K562 (cell line): ENCODE measurements at regions not wholly inside any gene's neighbourhood (a gene's known extent, or its start where the extent isn't known, plus 50 kb on each side); places are given as distances from the start of the nearest gene placed in this dataset.

Experiments
- ATAC-seq: fragments of 200-7000 bp; cut with Tn5 transposase; 3 replicates; pipeline ENCODE4 v1.9.1; 2020; ENCODE audit warnings: moderate library complexity
- BruUV-seq: library from RNA; stranded (reverse); fragments of 400-500 nt; replicated peaks from 2 replicates; lab custom pipeline; 2021; lab: Mats Ljungman, UMichigan
- CTCF ChIA-PET: fragments of 300-600 bp; formaldehyde crosslinking; extraction: SDS; loops from one replicate; lab custom pipeline; 2021; ENCODE audit warnings: low intra/inter-chr PET ratio; lab: Yijun Ruan, JAX
- POLR2A ChIA-PET: fragments of 300-600, 350-650 bp; sonication (Branson Sonifier 250); formaldehyde crosslinking; extraction: SDS; loops from one replicate; lab custom pipeline; 2021; ENCODE audit warnings: antibody characterized with exemption, inconsistent platforms; lab: Yijun Ruan, JAX
- DNase-seq, 4 experiments: peaks; one replicate each; pipeline versions ENCODE4 v3.0.0 to v3.0.0-alpha.2; 2011 to 2018; ENCODE audit warnings: low spot score in 3 of 4, mixed read lengths in 3 of 4; ENCODE audit errors: extremely low read depth in 1 of 4
- FAIRE-seq: peaks from 2 replicates; lab custom pipeline; 2011; peaks lifted over from hg19 to GRCh38; lab: Jason Lieb, UNC
- H2AFZ ChIP-seq: 2 replicates; pipeline ENCODE4 v1.6.0; 2011; ENCODE audit warnings: low read depth, low read length, control low read depth, inconsistent platforms
- H3K27ac ChIP-seq: fragments of 200-600 bp; 3 replicates; pipeline ENCODE4 v1.8.0; 2011; ENCODE audit warnings: low read depth, mild to moderate bottlenecking, control low read depth, inconsistent platforms, low read length, moderate library complexity, mixed read lengths; ENCODE audit errors: extremely low read depth
- H3K27me3 ChIP-seq, 2 experiments: fragments of 300-600 bp in 1 of 2; 2 replicates in 1 of 2; 3 replicates in 1 of 2; pipeline versions ENCODE4 v1.6.0 to v1.8.0; 2011; ENCODE audit warnings: inconsistent platforms in 2 of 2, low read length in 2 of 2, mild to moderate bottlenecking in 1 of 2, mixed read lengths in 1 of 2, moderate library complexity in 1 of 2; ENCODE audit not compliant: control insufficient read depth in 2 of 2, insufficient read depth in 2 of 2
- H3K36me3 ChIP-seq: fragments of 300-600 bp; 3 replicates; pipeline ENCODE4 v1.8.0; 2011; ENCODE audit warnings: mild to moderate bottlenecking, low read length, inconsistent platforms; ENCODE audit not compliant: control insufficient read depth, insufficient read depth
- H3K4me1 ChIP-seq, 2 experiments: fragments of 200-600 bp in 1 of 2; replicated peaks in 1 of 2; 2 replicates in 1 of 2; 3 replicates in 1 of 2; pipeline versions ENCODE4 v1.5.1 to v1.8.0; 2011; ENCODE audit warnings: inconsistent platforms in 2 of 2, low read length in 2 of 2, mild to moderate bottlenecking in 1 of 2, mixed read lengths in 1 of 2, moderate library complexity in 1 of 2; ENCODE audit not compliant: control insufficient read depth in 2 of 2, insufficient read depth in 2 of 2
- H3K4me2 ChIP-seq: 2 replicates; pipeline ENCODE4 v1.6.1; 2011; ENCODE audit warnings: low read length, control low read depth, inconsistent platforms, mixed read lengths; ENCODE audit not compliant: insufficient read depth
- H3K4me3 ChIP-seq: fragments of 200-600 bp; sonication (generic), shearing (Covaris generic); 2 replicates; pipeline ENCODE4 v1.5.1; 2016; ENCODE audit warnings: control low read depth, inconsistent platforms
- H3K79me2 ChIP-seq: fragments of 200-600 bp; 3 replicates; pipeline ENCODE4 v1.8.0; 2011; ENCODE audit warnings: low read length, inconsistent platforms; ENCODE audit not compliant: control insufficient read depth, insufficient read depth
- H3K9ac ChIP-seq, 2 experiments: 2 replicates each; pipeline versions ENCODE4 v1.6.0 to v1.6.1; 2011; ENCODE audit warnings: low read depth in 2 of 2, low read length in 2 of 2, control low read depth in 1 of 2, inconsistent platforms in 1 of 2, mild to moderate bottlenecking in 1 of 2, mixed read lengths in 1 of 2; ENCODE audit not compliant: insufficient read depth in 1 of 2
- H3K9me1 ChIP-seq: one replicate; pipeline ENCODE4 v1.6.0; 2011; ENCODE audit warnings: inconsistent platforms, mild to moderate bottlenecking, low read length, moderate library complexity; ENCODE audit not compliant: control insufficient read depth, insufficient read depth
- H3K9me3 ChIP-seq: replicated peaks from 2 replicates; pipeline ENCODE4 v1.5.1; 2011; ENCODE audit warnings: low read depth, low read length, inconsistent platforms; ENCODE audit not compliant: control insufficient read depth, insufficient read depth
- H4K20me1 ChIP-seq: replicated peaks from 2 replicates; pipeline ENCODE4 v1.6.1; 2011; ENCODE audit warnings: low read length, inconsistent platforms, mixed read lengths; ENCODE audit not compliant: control insufficient read depth, insufficient read depth
- ARID1B ChIP-seq: fragments of 450-650 bp; IDR thresholded peaks from 2 replicates; pipeline ENCODE4 v1.6.1; 2016; ENCODE audit warnings: antibody characterized with exemption, mild to moderate bottlenecking, inconsistent platforms
- ARNT ChIP-seq, 2 experiments: fragments of 450-650 bp; IDR thresholded peaks; 2 replicates each; pipeline ENCODE4 v1.6.1; 2016; ENCODE audit warnings: mild to moderate bottlenecking in 1 of 2
- BMI1 ChIP-seq: fragments of 150-350 bp; IDR thresholded peaks from 2 replicates; pipeline ENCODE4 v1.6.1; 2014; ENCODE audit warnings: low read length
- CBX2 ChIP-seq: fragments of 200-600 bp; sonication (generic); IDR thresholded peaks from one replicate; pipeline ENCODE4 v1.6.1; 2012; ENCODE audit warnings: mild to moderate bottlenecking, low read length, inconsistent platforms; ENCODE audit not compliant: insufficient read depth, poor library complexity, severe bottlenecking
- CBX8 ChIP-seq: fragments of 200-600 bp; sonication (generic); IDR thresholded peaks from 2 replicates; pipeline ENCODE4 v1.6.1; 2012; ENCODE audit warnings: borderline replicate concordance, mixed run types, low read depth, mild to moderate bottlenecking, moderate library complexity, mixed read lengths, low read length, control low read depth, inconsistent platforms; ENCODE audit not compliant: poor library complexity, severe bottlenecking; ENCODE audit errors: extremely low read depth
- E2F4 ChIP-seq: sonication (generic); formaldehyde crosslinking; IDR thresholded peaks from 2 replicates; pipeline ENCODE4 v1.8.0; 2022; ENCODE audit warnings: mild to moderate bottlenecking, low read depth, missing genetic modification reagents
- FOS ChIP-seq: IDR thresholded peaks from 3 replicates; pipeline ENCODE4 v1.6.1; 2011; ENCODE audit not compliant: insufficient read length; ENCODE audit errors: extremely low read depth
- HNRNPUL1 ChIP-seq: fragments of 200-400 bp; formaldehyde crosslinking; IDR thresholded peaks from 2 replicates; pipeline ENCODE4 v1.6.1; 2017; ENCODE audit warnings: low read length
- MAX ChIP-seq: sonication (generic); formaldehyde crosslinking; IDR thresholded peaks from 2 replicates; pipeline ENCODE4 v1.9.0; 2022; ENCODE audit warnings: mild to moderate bottlenecking, missing genetic modification reagents
- MCM2 ChIP-seq: fragments of 450-650 bp; IDR thresholded peaks from 2 replicates; pipeline ENCODE4 v1.6.1; 2017; ENCODE audit warnings: low read depth, mild to moderate bottlenecking
- RBFOX2 ChIP-seq: fragments of 200-400 bp; formaldehyde crosslinking; IDR thresholded peaks from 2 replicates; pipeline ENCODE4 v1.6.1; 2017; ENCODE audit warnings: low read depth, mild to moderate bottlenecking, low read length, moderate library complexity
- SIN3A ChIP-seq, 2 experiments: fragments of 150-350 bp in 1 of 2; IDR thresholded peaks; 2 replicates each; pipeline ENCODE4 v1.6.1; 2011 to 2016; ENCODE audit warnings: borderline replicate concordance in 2 of 2, low read depth in 2 of 2, low read length in 2 of 2, mild to moderate bottlenecking in 2 of 2, moderate library complexity in 2 of 2; ENCODE audit not compliant: control insufficient read depth in 1 of 2
- SMARCA5 ChIP-seq: fragments of 450-650 bp; IDR thresholded peaks from 2 replicates; pipeline ENCODE4 v1.6.1; 2016
- TAF9B ChIP-seq: fragments of 450-650 bp; IDR thresholded peaks from 2 replicates; pipeline ENCODE4 v1.6.1; 2018; ENCODE audit warnings: mild to moderate bottlenecking; ENCODE audit not compliant: partially characterized antibody
- TSHZ1 ChIP-seq: fragments of 250-450 bp; sonication (Bioruptor Pico); IDR thresholded peaks from 2 replicates; pipeline ENCODE4 v1.4.0; 2020; ENCODE audit warnings: mild to moderate bottlenecking, moderate library complexity
- ZFP1 ChIP-seq: fragments of 450-650 bp; formaldehyde crosslinking; IDR thresholded peaks from 2 replicates; pipeline ENCODE4 v1.4.0; 2020; ENCODE audit warnings: mild to moderate bottlenecking, mixed read lengths
- ZNF134 ChIP-seq: fragments of 250-450 bp; sonication (Bioruptor Pico); conservative IDR thresholded peaks from 2 replicates; pipeline ENCODE4 v1.4.0; 2020
- ZNF668 ChIP-seq: fragments of 250-450 bp; sonication (Bioruptor Pico); IDR thresholded peaks from 2 replicates; pipeline ENCODE4 v1.8.0; 2022; ENCODE audit warnings: mild to moderate bottlenecking, inconsistent platforms
- ZNF699 ChIP-seq: fragments of 250-450 bp; sonication (Bioruptor Pico); IDR thresholded peaks from 2 replicates; pipeline ENCODE4 v1.8.0; 2021; ENCODE audit warnings: mild to moderate bottlenecking, moderate library complexity; ENCODE audit not compliant: insufficient replicate concordance
- WGBS: fragments of 100-300 bp; shearing (Covaris generic); methylation state at CpG from one replicate; pipeline ENCODE4 v1.1.6; 2016; ENCODE audit warnings: low coverage, mixed read lengths; ENCODE audit not compliant: insufficient coverage; ENCODE audit errors: missing lambda C conversion rate; 5-methylcytosine and 5-hydroxymethylcytosine counted together
- in situ Hi-C: fragments of 300-500 bp; cut with MboI; formaldehyde crosslinking; loops from 4 replicates; pipeline ENCODE4 v1.15.0; 2018; ENCODE audit warnings: inconsistent platforms, mixed read lengths
- intact Hi-C: fragments of 100-400 bp; cut with micrococcal nuclease; formaldehyde crosslinking; loops from 2 replicates; pipeline ENCODE4 v1.14.2; 2022

GRCh38 chr18:77433076-77433475, 183.4 kb downstream of the GALR1 start:
- intact Hi-C loops (no loop called here), in situ Hi-C loops (no loop called here)
- Histone ChIP-seq H3K79me2 (no peaks in the 10 kb centered on the region), H4K20me1 (no peaks in the 10 kb centered on the region), H3K9me1 (no peaks in the 10 kb centered on the region), H2AFZ (no peak overlapping the region), H3K9me3 (no peaks in the 10 kb centered on the region), H3K4me2 (no peak overlapping the region), H3K27ac (no peak overlapping the region), H3K27me3 (no peaks in the 10 kb centered on the region), H3K36me3 (no peaks in the 10 kb centered on the region), H3K9ac (no peak overlapping the region), H3K4me3 (no peak overlapping the region), H3K4me1 (no peaks in the 10 kb centered on the region)
- FAIRE-seq (no peak), ATAC-seq (no peak), DNase-seq (no peak)
- BruUV-seq, result no TSS peak
- POLR2A ChIA-PET, result no interaction called here
- CTCF ChIA-PET, result no interaction called here
- WGBS, result 0% methylated on average over 1 of the region's 1 CpG
- no peak for TF ChIP-seq HNRNPUL1
- no peak for TF ChIP-seq ZNF134 (CRISPR knock-in tag)
- no peak for TF ChIP-seq RBFOX2
- no peak for TF ChIP-seq MAX (CRISPR knock-in tag)
- no peak for TF ChIP-seq TSHZ1 (CRISPR knock-in tag)
- no peak for TF ChIP-seq ARID1B
- TF ChIP-seq BMI1, result no peak
- no peak for TF ChIP-seq E2F4 (CRISPR knock-in tag)
- no peak for TF ChIP-seq FOS
- TF ChIP-seq SMARCA5, result no peak
- TF ChIP-seq ZFP1 (CRISPR knock-in tag), result no peak
- no peak for TF ChIP-seq ARNT (IDR thresholded peaks at IDR 0.05)
- TF ChIP-seq CBX2, result no peak
- no peak for TF ChIP-seq CBX8
- TF ChIP-seq ZNF668 (CRISPR knock-in tag), result no peak
- TF ChIP-seq MCM2, result no peak
- TF ChIP-seq ZNF699 (CRISPR knock-in tag), result no peak
- TF ChIP-seq TAF9B, result no peak
- no peak for TF ChIP-seq SIN3A (IDR thresholded peaks at IDR 0.05; ENCODE audit: borderline replicate concordance in 2 of 2, control insufficient read depth in 1 of 2, low read depth in 2 of 2, low read length in 2 of 2)
